ENCODE measurements at regions not wholly inside any gene's neighbourhood (a gene's known extent, or its start where the extent isn't known, plus 50 kb on each side); places are given as distances from the start of the nearest gene placed in this dataset.

- Histone ChIP-seq H3K4me1 (ENCODE audit: control insufficient read depth, insufficient read depth, low read length) (no peaks in the 10 kb centered on the region), H3K36me3 (ENCODE audit: control insufficient read depth, insufficient read depth, low read length) (no peaks in the 10 kb centered on the region), H3K9me3 (ENCODE audit: control insufficient read depth, low read length) (no peaks in the 10 kb centered on the region), H3K9ac (ENCODE audit: extremely low read depth, low read length, poor library complexity, severe bottlenecking) (no peak overlapping the region), H3K27ac (ENCODE audit: low read depth, low read length) (no peak overlapping the region), H3K4me3 (ENCODE audit: low read length) (no peak overlapping the region), H3K27me3 (ENCODE audit: control insufficient read depth, insufficient read depth, low read length, poor library complexity, severe bottlenecking) (no peaks in the 10 kb centered on the region)
- H3K27ac Mint-ChIP-seq: no peak overlapping the region
- H3K9me3 Mint-ChIP-seq: no peaks in the 10 kb centered on the region
- H3K36me3 Mint-ChIP-seq (ENCODE audit: low read depth): no peaks in the 10 kb centered on the region
- H3K27me3 Mint-ChIP-seq (ENCODE audit: insufficient read depth): no peaks in the 10 kb centered on the region
- H3K4me3 Mint-ChIP-seq: no peak overlapping the region
- DNase-seq: no peak
- peaks cover 2% of the 10 kb centered on the region for H3K4me1 Mint-ChIP-seq
- WGBS, 2 experiments (ENCODE audit: insufficient coverage in 1 of 2, insufficient read length in 1 of 2): 79 to 93% methylated on average over 2 of the region's 2 CpGs
- no peak for TF ChIP-seq CTCF (conservative IDR thresholded peaks at IDR 0.05)
Observed at GRCh38 chr7:17651341-17651740, 289.0 kb downstream of the SNX13 start.

GRCh38 chr7:17651863-17652385 lies 288.4 kb downstream of the SNX13 start:
- 92 to 95% methylated on average over 4 of the region's 4 CpGs for WGBS, 2 experiments (ENCODE audit: insufficient coverage in 1 of 2, insufficient read length in 1 of 2)
- no peak for TF ChIP-seq CTCF (conservative IDR thresholded peaks at IDR 0.05)
- H3K4me3 ChIP-seq (ENCODE audit: low read length): no peak overlapping the region
- no peaks in the 10 kb centered on the region for H3K4me1 ChIP-seq (ENCODE audit: control insufficient read depth, insufficient read depth, low read length)
- Mint-ChIP-seq H3K27ac (no peak overlapping the region), H3K4me3 (no peak overlapping the region), H3K9me3 (no peaks in the 10 kb centered on the region), H3K27me3 (ENCODE audit: insufficient read depth) (no peaks in the 10 kb centered on the region), H3K4me1 (peaks cover 2% of the 10 kb centered on the region), H3K36me3 (ENCODE audit: low read depth) (no peaks in the 10 kb centered on the region)
- DNase-seq: no peak
- H3K9me3 ChIP-seq (ENCODE audit: control insufficient read depth, low read length): no peaks in the 10 kb centered on the region
- no peaks in the 10 kb centered on the region for H3K27me3 ChIP-seq (ENCODE audit: control insufficient read depth, insufficient read depth, low read length, poor library complexity, severe bottlenecking)
- H3K36me3 ChIP-seq (ENCODE audit: control insufficient read depth, insufficient read depth, low read length): no peaks in the 10 kb centered on the region
- H3K9ac ChIP-seq (ENCODE audit: extremely low read depth, low read length, poor library complexity, severe bottlenecking): no peak overlapping the region
- no peak overlapping the region for H3K27ac ChIP-seq (ENCODE audit: low read depth, low read length)

- no peaks in the 10 kb centered on the region for H3K36me3 ChIP-seq (ENCODE audit: control insufficient read depth, insufficient read depth, low read length)
- H3K4me3 ChIP-seq (ENCODE audit: low read length): no peak overlapping the region
- no peaks in the 10 kb centered on the region for H3K27me3 ChIP-seq (ENCODE audit: control insufficient read depth, insufficient read depth, low read length, poor library complexity, severe bottlenecking)
- no peak overlapping the region for H3K27ac Mint-ChIP-seq
- WGBS, 2 experiments (ENCODE audit: insufficient coverage in 1 of 2, insufficient read length in 1 of 2): 85 to 88% methylated on average over 1 to 2 of the region's 2 CpGs
- no peak overlapping the region for H3K27ac ChIP-seq (ENCODE audit: low read depth, low read length)
- TF ChIP-seq CTCF (conservative IDR thresholded peaks at IDR 0.05): no peak
- no peaks in the 10 kb centered on the region for H3K27me3 Mint-ChIP-seq (ENCODE audit: insufficient read depth)
- no peaks in the 10 kb centered on the region for H3K4me1 Mint-ChIP-seq
- H3K9me3 ChIP-seq (ENCODE audit: control insufficient read depth, low read length): no peaks in the 10 kb centered on the region
- H3K9me3 Mint-ChIP-seq: no peaks in the 10 kb centered on the region
- H3K4me3 Mint-ChIP-seq: no peak overlapping the region
- H3K4me1 ChIP-seq (ENCODE audit: control insufficient read depth, insufficient read depth, low read length): no peaks in the 10 kb centered on the region
- no peak overlapping the region for H3K9ac ChIP-seq (ENCODE audit: extremely low read depth, low read length, poor library complexity, severe bottlenecking)
- no peaks in the 10 kb centered on the region for H3K36me3 Mint-ChIP-seq (ENCODE audit: low read depth)
- no peak for DNase-seq
Observed at GRCh38 chr7:17654940-17655339, 285.4 kb downstream of the SNX13 start.

All from endodermal cell (in vitro differentiated cells).